ENCODE measurements at regions not wholly inside any gene's neighbourhood (a gene's known extent, or its start where the extent isn't known, plus 50 kb on each side); places are given as distances from the start of the nearest gene placed in this dataset.

DNA sequence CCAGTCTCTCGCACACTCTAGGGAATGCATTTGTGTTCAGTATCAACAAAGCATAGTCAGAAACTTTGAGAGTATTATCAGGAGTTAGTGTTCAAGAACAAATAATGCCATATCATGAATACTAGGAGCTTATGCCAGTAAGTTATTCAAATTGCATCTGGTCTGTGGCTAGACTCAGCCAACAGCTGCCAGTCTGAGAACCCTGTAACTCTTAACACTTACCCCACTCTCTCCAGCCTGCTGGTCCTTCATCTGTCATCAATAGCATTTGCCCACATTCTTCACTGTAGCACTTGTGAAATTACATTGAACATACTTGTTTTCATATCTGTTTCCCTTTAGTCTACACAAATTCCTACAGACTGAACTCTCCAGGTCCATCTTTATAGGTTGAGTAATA lies 1157.5 kb upstream of the RAG2 start (continued):
- TF ChIP-seq, protein P1, sequence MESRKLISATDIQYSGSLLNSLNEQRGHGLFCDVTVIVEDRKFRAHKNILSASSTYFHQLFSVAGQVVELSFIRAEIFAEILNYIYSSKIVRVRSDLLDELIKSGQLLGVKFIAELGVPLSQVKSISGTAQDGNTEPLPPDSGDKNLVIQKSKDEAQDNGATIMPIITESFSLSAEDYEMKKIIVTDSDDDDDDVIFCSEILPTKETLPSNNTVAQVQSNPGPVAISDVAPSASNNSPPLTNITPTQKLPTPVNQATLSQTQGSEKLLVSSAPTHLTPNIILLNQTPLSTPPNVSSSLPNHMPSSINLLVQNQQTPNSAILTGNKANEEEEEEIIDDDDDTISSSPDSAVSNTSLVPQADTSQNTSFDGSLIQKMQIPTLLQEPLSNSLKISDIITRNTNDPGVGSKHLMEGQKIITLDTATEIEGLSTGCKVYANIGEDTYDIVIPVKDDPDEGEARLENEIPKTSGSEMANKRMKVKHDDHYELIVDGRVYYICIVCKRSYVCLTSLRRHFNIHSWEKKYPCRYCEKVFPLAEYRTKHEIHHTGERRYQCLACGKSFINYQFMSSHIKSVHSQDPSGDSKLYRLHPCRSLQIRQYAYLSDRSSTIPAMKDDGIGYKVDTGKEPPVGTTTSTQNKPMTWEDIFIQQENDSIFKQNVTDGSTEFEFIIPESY (IDR thresholded peaks at IDR 0.05), result no peak
- TF ChIP-seq, protein P2, sequence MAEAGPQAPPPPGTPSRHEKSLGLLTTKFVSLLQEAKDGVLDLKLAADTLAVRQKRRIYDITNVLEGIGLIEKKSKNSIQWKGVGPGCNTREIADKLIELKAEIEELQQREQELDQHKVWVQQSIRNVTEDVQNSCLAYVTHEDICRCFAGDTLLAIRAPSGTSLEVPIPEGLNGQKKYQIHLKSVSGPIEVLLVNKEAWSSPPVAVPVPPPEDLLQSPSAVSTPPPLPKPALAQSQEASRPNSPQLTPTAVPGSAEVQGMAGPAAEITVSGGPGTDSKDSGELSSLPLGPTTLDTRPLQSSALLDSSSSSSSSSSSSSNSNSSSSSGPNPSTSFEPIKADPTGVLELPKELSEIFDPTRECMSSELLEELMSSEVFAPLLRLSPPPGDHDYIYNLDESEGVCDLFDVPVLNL (IDR thresholded peaks at IDR 0.05; ENCODE audit: low read depth, low read length), result no peak
- TF ChIP-seq IKZF2 (IDR thresholded peaks at IDR 0.05) (no peak), PAX8 (IDR thresholded peaks at IDR 0.05) (no peak), MXI1 (IDR thresholded peaks at IDR 0.05; ENCODE audit: low read depth, low read length) (no peak), MYB (IDR thresholded peaks at IDR 0.05; ENCODE audit: borderline replicate concordance, low read depth, low read length) (no peak), SRF (IDR thresholded peaks at IDR 0.05; ENCODE audit: low read depth in 2 of 2, low read length in 2 of 2) (no peak), KAT2A (conservative IDR thresholded peaks at IDR 0.05; ENCODE audit: control insufficient read depth, low read depth, low read length) (no peak)
- TF ChIP-seq, protein P3, sequence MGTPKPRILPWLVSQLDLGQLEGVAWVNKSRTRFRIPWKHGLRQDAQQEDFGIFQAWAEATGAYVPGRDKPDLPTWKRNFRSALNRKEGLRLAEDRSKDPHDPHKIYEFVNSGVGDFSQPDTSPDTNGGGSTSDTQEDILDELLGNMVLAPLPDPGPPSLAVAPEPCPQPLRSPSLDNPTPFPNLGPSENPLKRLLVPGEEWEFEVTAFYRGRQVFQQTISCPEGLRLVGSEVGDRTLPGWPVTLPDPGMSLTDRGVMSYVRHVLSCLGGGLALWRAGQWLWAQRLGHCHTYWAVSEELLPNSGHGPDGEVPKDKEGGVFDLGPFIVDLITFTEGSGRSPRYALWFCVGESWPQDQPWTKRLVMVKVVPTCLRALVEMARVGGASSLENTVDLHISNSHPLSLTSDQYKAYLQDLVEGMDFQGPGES (IDR thresholded peaks at IDR 0.05), result no peak

DNA sequence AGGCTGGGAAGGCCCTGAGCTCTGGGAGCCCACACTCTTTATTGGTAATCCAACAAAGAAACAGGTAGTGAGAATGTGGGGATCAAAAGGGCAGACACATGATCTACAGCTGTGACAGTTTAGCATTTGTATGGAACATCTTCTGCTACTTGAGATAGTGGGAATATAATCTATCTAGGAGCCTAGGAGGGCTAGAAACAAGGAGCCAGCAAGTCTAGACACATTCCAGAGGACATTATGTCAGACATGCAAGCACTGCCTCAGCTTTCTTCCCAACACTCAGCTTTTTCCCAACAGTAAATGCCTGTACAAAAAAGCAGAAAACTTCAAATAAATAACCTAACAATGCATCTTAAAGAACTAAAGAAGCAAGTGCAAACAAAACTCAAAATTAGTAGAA lies 1150.6 kb upstream of the RAG2 start:
- no peaks in the 10 kb centered on the region for H3K79me2 ChIP-seq (ENCODE audit: control insufficient read depth, insufficient read depth, low read length)
- intact Hi-C loops (cut with micrococcal nuclease; ENCODE audit: unreplicated experiment) (no loop called here), in situ Hi-C loops (cut with MboI) (no loop called here)
- H3K36me3 ChIP-seq (ENCODE audit: control insufficient read depth in 2 of 2, insufficient read depth in 2 of 2, low read length in 1 of 2), result no peaks in the 10 kb centered on the region
- DNase-seq (ENCODE audit: low read depth, low spot score) (no peak), FAIRE-seq (no peak), ATAC-seq (no peak)
- no peak overlapping the region for H3K4me3 ChIP-seq
- ChIA-PET CTCF (no interaction called here), POLR2A (no interaction called here), RAD21 (ENCODE audit: unreplicated experiment) (no interaction called here), SMC1A (ENCODE audit: uncharacterized antibody, unreplicated experiment) (no interaction called here)
- no TSS peak for BruUV-seq (replicated peaks)
- no peaks in the 10 kb centered on the region for H4K20me1 ChIP-seq (ENCODE audit: control insufficient read depth, insufficient read depth)
- no peaks in the 10 kb centered on the region for H3K9me3 ChIP-seq (replicated peaks; ENCODE audit: control insufficient read depth, insufficient read depth, low read length)
- H3K27ac ChIP-seq (ENCODE audit: control insufficient read depth, insufficient read depth), result no peak overlapping the region
- no peak overlapping the region for H3K9ac ChIP-seq (ENCODE audit: control insufficient read depth, insufficient read depth, low read length)
- H3K27me3 ChIP-seq (replicated peaks in 1 of 2; ENCODE audit: control insufficient read depth in 2 of 2, insufficient read depth in 2 of 2, low read length in 1 of 2), result no peaks in the 10 kb centered on the region
- H3K4me1 ChIP-seq (ENCODE audit: control insufficient read depth, insufficient read depth, low read length), result no peaks in the 10 kb centered on the region
- H2AFZ ChIP-seq (ENCODE audit: control insufficient read depth, low read depth, low read length), result no peak overlapping the region
- H3K4me2 ChIP-seq (ENCODE audit: control insufficient read depth, insufficient read depth), result no peak overlapping the region
- TF ChIP-seq HCFC1 (IDR thresholded peaks at IDR 0.05; ENCODE audit: low read length), result no peak
- TF ChIP-seq EED (IDR thresholded peaks at IDR 0.05; ENCODE audit: low read depth), result no peak
- TF ChIP-seq, protein P4, sequence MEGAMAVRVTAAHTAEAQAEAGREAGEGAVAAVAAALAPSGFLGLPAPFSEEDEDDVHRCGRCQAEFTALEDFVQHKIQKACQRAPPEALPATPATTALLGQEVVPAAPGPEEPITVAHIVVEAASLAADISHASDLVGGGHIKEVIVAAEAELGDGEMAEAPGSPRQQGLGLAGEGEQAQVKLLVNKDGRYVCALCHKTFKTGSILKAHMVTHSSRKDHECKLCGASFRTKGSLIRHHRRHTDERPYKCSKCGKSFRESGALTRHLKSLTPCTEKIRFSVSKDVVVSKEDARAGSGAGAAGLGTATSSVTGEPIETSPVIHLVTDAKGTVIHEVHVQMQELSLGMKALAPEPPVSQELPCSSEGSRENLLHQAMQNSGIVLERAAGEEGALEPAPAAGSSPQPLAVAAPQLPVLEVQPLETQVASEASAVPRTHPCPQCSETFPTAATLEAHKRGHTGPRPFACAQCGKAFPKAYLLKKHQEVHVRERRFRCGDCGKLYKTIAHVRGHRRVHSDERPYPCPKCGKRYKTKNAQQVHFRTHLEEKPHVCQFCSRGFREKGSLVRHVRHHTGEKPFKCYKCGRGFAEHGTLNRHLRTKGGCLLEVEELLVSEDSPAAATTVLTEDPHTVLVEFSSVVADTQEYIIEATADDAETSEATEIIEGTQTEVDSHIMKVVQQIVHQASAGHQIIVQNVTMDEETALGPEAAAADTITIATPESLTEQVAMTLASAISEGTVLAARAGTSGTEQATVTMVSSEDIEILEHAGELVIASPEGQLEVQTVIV (IDR thresholded peaks at IDR 0.05; ENCODE audit: borderline replicate concordance, partially characterized antibody), result no peak
- no peak for TF ChIP-seq TARDBP (IDR thresholded peaks at IDR 0.05; ENCODE audit: borderline replicate concordance)
- TF ChIP-seq JUNB (IDR thresholded peaks at IDR 0.05), result no peak
- TF ChIP-seq FOXK2 (IDR thresholded peaks at IDR 0.05), result no peak
- TF ChIP-seq MYB (IDR thresholded peaks at IDR 0.05; ENCODE audit: borderline replicate concordance, low read depth, low read length), result no peak
- TF ChIP-seq, protein P5, sequence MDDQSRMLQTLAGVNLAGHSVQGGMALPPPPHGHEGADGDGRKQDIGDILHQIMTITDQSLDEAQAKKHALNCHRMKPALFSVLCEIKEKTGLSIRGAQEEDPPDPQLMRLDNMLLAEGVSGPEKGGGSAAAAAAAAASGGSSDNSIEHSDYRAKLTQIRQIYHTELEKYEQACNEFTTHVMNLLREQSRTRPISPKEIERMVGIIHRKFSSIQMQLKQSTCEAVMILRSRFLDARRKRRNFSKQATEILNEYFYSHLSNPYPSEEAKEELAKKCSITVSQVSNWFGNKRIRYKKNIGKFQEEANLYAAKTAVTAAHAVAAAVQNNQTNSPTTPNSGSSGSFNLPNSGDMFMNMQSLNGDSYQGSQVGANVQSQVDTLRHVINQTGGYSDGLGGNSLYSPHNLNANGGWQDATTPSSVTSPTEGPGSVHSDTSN (IDR thresholded peaks at IDR 0.05; ENCODE audit: insufficient replicate concordance, low read depth, low read length), result no peak
- no peak for TF ChIP-seq RELA (IDR thresholded peaks at IDR 0.05; ENCODE audit: borderline replicate concordance, partially characterized antibody)
- TF ChIP-seq FOXM1 (IDR thresholded peaks at IDR 0.05; ENCODE audit: low read depth, low read length), result no peak

All from GM12878 (cell line).